ENCODE measurements at regions not wholly inside any gene's neighbourhood (a gene's known extent, or its start where the extent isn't known, plus 50 kb on each side); places are given as distances from the start of the nearest gene placed in this dataset.

- no peak for TF ChIP-seq POLR2A (IDR thresholded peaks at IDR 0.05; ENCODE audit: low read depth, low read length)
- no peak for TF ChIP-seq ATF3 (IDR thresholded peaks at IDR 0.05; ENCODE audit: borderline replicate concordance, extremely low read depth, low read depth, low read length)
- no peak for TF ChIP-seq POLR2AphosphoS5 (IDR thresholded peaks at IDR 0.05; ENCODE audit: low read length)
- no peak for TF ChIP-seq EP300 (IDR thresholded peaks at IDR 0.05; ENCODE audit: borderline replicate concordance in 1 of 2, control insufficient read depth in 1 of 2, low read depth in 2 of 2, low read length in 2 of 2)
These were observed 431.3 kb downstream of the SLITRK6 start for GRCh38 chr13:85367887-85368286.
